Esophagus muscularis mucosa (tissue), 4 donors: ENCODE measurements at regions not wholly inside any gene's neighbourhood (a gene's known extent, or its start where the extent isn't known, plus 50 kb on each side); places are given as distances from the start of the nearest gene placed in this dataset.

Experiments
- DNase-seq: peaks from one replicate; pipeline ENCODE4 v3.0.0-alpha.2; 2017; ENCODE audit errors: extremely low spot score
- H3K27ac ChIP-seq, 4 donors: fragments of 200-600 bp; sonication (generic); replicated peaks in 1 of 4; 1 replicate in 3 of 4; 2 replicates in 1 of 4; pipeline ENCODE4 v1.5.1; 2016 to 2019; ENCODE audit warnings: mild to moderate bottlenecking in 1 of 4
- H3K27me3 ChIP-seq, 4 donors: fragments of 200-600 bp; sonication (generic); one replicate each; pipeline versions ENCODE4 v1.5.1 to v1.6.0; 2016 to 2019
- H3K36me3 ChIP-seq, 4 donors: fragments of 200-600 bp; sonication (generic); one replicate each; pipeline ENCODE4 v1.5.1; 2016 to 2019
- H3K4me1 ChIP-seq, 4 donors: fragments of 200-600 bp; sonication (generic); one replicate each; pipeline ENCODE4 v1.5.1; 2016 to 2019
- H3K4me3 ChIP-seq, 4 donors: fragments of 200-600 bp; sonication (generic); 1 replicate in 2 of 4; 2 replicates in 2 of 4; pipeline ENCODE4 v1.5.1; 2016 to 2019; ENCODE audit warnings: mild to moderate bottlenecking in 4 of 4, moderate library complexity in 1 of 4
- H3K9me3 ChIP-seq, 4 donors: fragments of 200-600 bp; sonication (generic); 1 replicate in 3 of 4; 2 replicates in 1 of 4; pipeline ENCODE4 v1.5.1; 2016 to 2019
- CTCF ChIP-seq, 3 experiments: fragments of 200-600 bp in 2 of 3; fragments of 450-650 bp in 1 of 3; sonication (generic) in 2 of 3; IDR thresholded peaks; one replicate each; pipeline ENCODE4 v1.5.1; 2017 to 2019; ENCODE audit warnings: antibody characterized with exemption in 3 of 3, mild to moderate bottlenecking in 2 of 3, moderate library complexity in 1 of 3
- EP300 ChIP-seq: sonication (generic); formaldehyde crosslinking; IDR thresholded peaks from one replicate; pipeline ENCODE4 v1.6.1; 2017; ENCODE audit warnings: antibody characterized with exemption
- POLR2A ChIP-seq: fragments of 450-650 bp; IDR thresholded peaks from one replicate; pipeline ENCODE4 v1.6.1; 2017; ENCODE audit warnings: antibody characterized with exemption, moderate library complexity, mild to moderate bottlenecking, low read depth
- POLR2AphosphoS5 ChIP-seq, 2 donors: sonication (generic); formaldehyde crosslinking; IDR thresholded peaks; one replicate each; pipeline ENCODE4 v1.6.1; 2017; ENCODE audit warnings: antibody characterized with exemption in 2 of 2
- WGBS: methylation state at CpG from one replicate; pipeline ENCODE4 v1.1.5; 2018; 5-methylcytosine and 5-hydroxymethylcytosine counted together
- intact Hi-C: fragments of 100-400 bp; cut with DNase I; formaldehyde crosslinking; loops from one replicate; pipeline ENCODE4 v1.15.1; 2023

DNA sequence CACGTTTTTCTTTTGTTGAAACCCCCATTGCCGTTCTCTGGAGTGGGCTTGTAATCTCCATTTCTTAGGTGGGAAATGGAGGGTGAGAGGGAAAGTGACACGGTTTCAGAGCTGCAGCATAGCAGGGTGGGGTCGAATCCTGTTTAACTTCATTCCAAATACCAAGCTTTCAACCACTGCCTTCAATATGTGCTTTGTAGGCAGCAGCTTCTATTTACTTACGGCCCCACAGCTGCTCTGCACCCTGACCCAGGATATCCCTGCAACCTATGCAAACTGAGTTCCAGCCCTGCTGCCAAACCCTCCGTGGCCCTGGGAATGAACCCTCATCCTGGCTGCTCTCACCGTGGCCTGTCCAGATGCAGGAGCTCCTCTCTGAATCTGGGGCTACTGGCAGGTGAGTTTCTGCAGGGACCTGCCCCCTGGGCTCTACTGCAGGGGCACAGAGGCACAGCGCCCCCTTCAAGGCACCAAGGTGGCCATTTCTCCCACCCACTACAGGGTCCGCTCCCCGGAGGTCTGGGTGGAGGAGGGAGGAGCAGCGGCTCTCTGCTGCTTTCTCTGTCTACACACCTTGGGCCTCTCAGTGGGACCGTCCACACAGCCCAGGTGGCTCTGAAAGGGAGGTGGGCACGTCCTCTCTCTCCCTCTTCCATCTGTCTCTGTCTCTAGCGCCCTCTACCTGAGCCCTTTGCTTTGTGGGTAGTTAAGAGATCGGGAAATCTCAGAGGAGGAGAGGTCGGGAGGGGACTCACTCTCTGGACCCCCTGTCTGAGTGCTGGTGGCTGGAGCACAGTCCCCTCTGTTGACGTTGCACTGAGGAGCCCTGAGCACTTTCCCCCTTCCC is 279.1 kb downstream of the BRD1 start:
- Histone ChIP-seq H3K4me1 (no peaks in the 10 kb centered on the region), H3K9me3 (peaks cover 0 to 22% (median 17%) of the 10 kb centered on the region in 4 donors), H3K27me3 (peaks cover 0 to 65% (median 0%) of the 10 kb centered on the region in 4 donors), H3K4me3 (no peak overlapping the region), H3K36me3 (no peaks in the 10 kb centered on the region), H3K27ac (no peak overlapping the region)
- no peak for DNase-seq
- intact Hi-C loops, result no loop called here
- 47% methylated on average over 13 of the region's 17 CpGs for WGBS
- TF ChIP-seq CTCF (IDR thresholded peaks at IDR 0.05) (no peak), POLR2A (no peak), POLR2AphosphoS5 (IDR thresholded peaks at IDR 0.05) (no peak), EP300 (no peak)

DNA sequence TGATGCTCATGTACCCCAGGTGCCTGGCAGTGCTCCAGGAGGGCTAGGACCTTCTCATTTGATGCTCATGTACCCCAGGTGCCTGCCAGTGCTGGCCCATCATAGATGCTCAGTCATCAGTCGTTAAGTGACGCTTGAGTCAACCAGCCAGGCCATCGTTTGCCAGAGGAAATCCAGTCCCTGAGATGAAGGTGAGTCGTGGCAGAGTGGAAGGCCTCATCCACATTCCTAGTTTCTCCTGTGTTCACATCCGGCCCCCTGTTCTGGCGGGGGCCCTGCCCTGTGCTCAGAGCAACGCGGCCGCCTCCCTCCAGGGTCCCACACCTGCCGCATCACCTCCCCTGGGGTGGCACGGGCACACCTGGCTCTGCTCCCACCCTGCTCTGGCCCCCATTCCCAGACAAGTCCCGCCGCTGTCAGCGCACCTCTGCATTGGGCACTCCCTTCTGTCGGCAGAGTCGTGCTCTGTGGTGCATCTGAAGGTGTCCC is 279.9 kb downstream of the BRD1 start:
- Histone ChIP-seq H3K9me3 (peaks cover 0 to 22% (median 17%) of the 10 kb centered on the region in 4 donors), H3K4me3 (no peak overlapping the region), H3K27ac (no peak overlapping the region), H3K27me3 (peaks cover 0 to 58% (median 0%) of the 10 kb centered on the region in 4 donors), H3K36me3 (no peaks in the 10 kb centered on the region), H3K4me1 (no peaks in the 10 kb centered on the region)
- TF ChIP-seq CTCF (IDR thresholded peaks at IDR 0.05) (no peak), POLR2A (no peak), POLR2AphosphoS5 (IDR thresholded peaks at IDR 0.05) (no peak), EP300 (no peak)
- 96% methylated on average over 16 of the region's 16 CpGs for WGBS
- DNase-seq, result no peak
- intact Hi-C loops, result no loop called here

- Histone ChIP-seq H3K4me3 (no peak overlapping the region), H3K27ac (no peak overlapping the region), H3K27me3 (peaks cover 0 to 51% (median 0%) of the 10 kb centered on the region in 4 donors), H3K4me1 (no peaks in the 10 kb centered on the region), H3K9me3 (peaks cover 0 to 22% (median 17%) of the 10 kb centered on the region in 4 donors), H3K36me3 (no peaks in the 10 kb centered on the region)
- DNase-seq, result no peak
- 90% methylated on average over 11 of the region's 16 CpGs for WGBS
- no peak for TF ChIP-seq CTCF (IDR thresholded peaks at IDR 0.05)
- no peak for TF ChIP-seq POLR2AphosphoS5 (IDR thresholded peaks at IDR 0.05)
- no peak for TF ChIP-seq EP300
- TF ChIP-seq POLR2A, result no peak
- intact Hi-C loops, result no loop called here
Observed at GRCh38 chr22:49546811-49547585, 280.7 kb downstream of the BRD1 start.

- Histone ChIP-seq H3K27ac (no peak overlapping the region), H3K4me3 (no peak overlapping the region), H3K4me1 (no peaks in the 10 kb centered on the region), H3K9me3 (peaks cover 0 to 13% (median 5%) of the 10 kb centered on the region in 4 donors), H3K36me3 (no peaks in the 10 kb centered on the region), H3K27me3 (peaks cover 0 to 37% (median 0%) of the 10 kb centered on the region in 4 donors)
- 87% methylated on average over 8 of the region's 8 CpGs for WGBS
- DNase-seq, result no peak
- TF ChIP-seq POLR2AphosphoS5 (IDR thresholded peaks at IDR 0.05) (no peak), EP300 (no peak), CTCF (IDR thresholded peaks at IDR 0.05) (no peak), POLR2A (no peak)
- intact Hi-C loops, result no loop called here
Observed at GRCh38 chr22:49545606-49546005, 282.1 kb downstream of the BRD1 start.
